ENCODE measurements at regions not wholly inside any gene's neighbourhood (a gene's known extent, or its start where the extent isn't known, plus 50 kb on each side); places are given as distances from the start of the nearest gene placed in this dataset.

GRCh38 chr1:233790662-233791371 lies 113.7 kb upstream of the SLC35F3 start (continued):
- TF ChIP-seq MLLT1 (IDR thresholded peaks at IDR 0.05) (0 out of 2 replicates have a peak, but pooled peaks have one; percentile 24), POU2F2 (IDR thresholded peaks at IDR 0.05; ENCODE audit: borderline replicate concordance, low read depth, low read length) (0 out of 3 replicates have a peak, but pooled peaks have one; percentile 35)

- ATAC-seq, result no peak
- Histone ChIP-seq H3K4me3 (no peak overlapping the region), H2AFZ (ENCODE audit: control insufficient read depth, low read depth, low read length) (no peak overlapping the region), H4K20me1 (ENCODE audit: control insufficient read depth, insufficient read depth) (no peaks in the 10 kb centered on the region), H3K27me3 (replicated peaks in 1 of 2; ENCODE audit: control insufficient read depth in 2 of 2, insufficient read depth in 2 of 2, low read length in 1 of 2) (no peaks in the 10 kb centered on the region), H3K27ac (ENCODE audit: control insufficient read depth, insufficient read depth) (no peak overlapping the region), H3K4me1 (ENCODE audit: control insufficient read depth, insufficient read depth, low read length) (no peaks in the 10 kb centered on the region), H3K79me2 (ENCODE audit: control insufficient read depth, insufficient read depth, low read length) (no peaks in the 10 kb centered on the region), H3K4me2 (ENCODE audit: control insufficient read depth, insufficient read depth) (no peak overlapping the region), H3K9ac (ENCODE audit: control insufficient read depth, insufficient read depth, low read length) (no peak overlapping the region), H3K36me3 (ENCODE audit: control insufficient read depth in 2 of 2, insufficient read depth in 2 of 2, low read length in 1 of 2) (no peaks in the 10 kb centered on the region), H3K9me3 (replicated peaks; ENCODE audit: control insufficient read depth, insufficient read depth, low read length) (no peaks in the 10 kb centered on the region)
- CTCF ChIA-PET, result interaction anchor here (0.7 to 6.0 kb wide), 18 partner anchors 8 to 426 kb away, joined by 3 to 143 read pairs (median 4); no protein-coding TSS in a partner anchor
- SMC1A ChIA-PET (ENCODE audit: uncharacterized antibody, unreplicated experiment), result interaction anchor here (0.6 to 5.5 kb wide), 18 partner anchors 12 to 399 kb away, joined by 3 to 107 read pairs (median 3); no protein-coding TSS in a partner anchor
- POLR2A ChIA-PET, result no interaction called here
- FAIRE-seq, result no peak
- in situ Hi-C loops (cut with MboI), result loop anchor here (5.0 kb wide), 1 partner anchor 354 kb away; no protein-coding TSS in a partner anchor
- WGBS (ENCODE audit: insufficient coverage, insufficient replicate concordance, low lambda C conversion rate, missing lambda C conversion rate), result 0% methylated on average over 1 of the region's 1 CpG
- intact Hi-C loops (cut with micrococcal nuclease; ENCODE audit: unreplicated experiment), result loop anchor here (1.0 to 5.0 kb wide), 7 partner anchors 115 to 396 kb away; no protein-coding TSS in a partner anchor
- no TSS peak for BruUV-seq (replicated peaks)
- DNase-seq (ENCODE audit: low read depth, low spot score), result no peak
- RAD21 ChIA-PET (ENCODE audit: unreplicated experiment), result interaction anchor here (0.6 to 3.9 kb wide), 15 partner anchors 9 to 801 kb away, joined by 3 to 81 read pairs (median 4); no protein-coding TSS in a partner anchor
- no peak for TF ChIP-seq NBN (IDR thresholded peaks at IDR 0.05)
- no peak for TF ChIP-seq ZSCAN29 (IDR thresholded peaks at IDR 0.05)
- TF ChIP-seq HDAC2 (IDR thresholded peaks at IDR 0.05), result no peak
- TF ChIP-seq PKNOX1 (IDR thresholded peaks at IDR 0.05), result no peak
- no peak for TF ChIP-seq NFIC (IDR thresholded peaks at IDR 0.05; ENCODE audit: low read depth, low read length)
- TF ChIP-seq JUNB (IDR thresholded peaks at IDR 0.05), result no peak
- TF ChIP-seq RELB (IDR thresholded peaks at IDR 0.05; ENCODE audit: low read depth), result no peak
- no peak for TF ChIP-seq REST (IDR thresholded peaks at IDR 0.05; ENCODE audit: low read depth, low read length)
- no peak for TF ChIP-seq STAT1 (conservative IDR thresholded peaks at IDR 0.05)
- no peak for TF ChIP-seq TCF12 (IDR thresholded peaks at IDR 0.05; ENCODE audit: low read depth, low read length)
- TF ChIP-seq USF1 (IDR thresholded peaks at IDR 0.05; ENCODE audit: borderline replicate concordance, extremely low read length, insufficient read depth, low read depth, low read length), result no peak
- TF ChIP-seq FOS (IDR thresholded peaks at IDR 0.05; ENCODE audit: borderline replicate concordance, extremely low read depth, insufficient read length), result no peak
Observed at GRCh38 chr1:233791372-233791703, 113.1 kb upstream of the SLC35F3 start.

Measured in GM12878 (cell line).